HEK293 (cell line): ENCODE measurements at regions not wholly inside any gene's neighbourhood (a gene's known extent, or its start where the extent isn't known, plus 50 kb on each side); places are given as distances from the start of the nearest gene placed in this dataset.

Source experiments
- MEIS1 ChIP-seq: sonication (generic); formaldehyde crosslinking; IDR thresholded peaks from 2 replicates; pipeline ENCODE4 v1.8.1; 2022; ENCODE audit warnings: missing genetic modification reagents, mild to moderate bottlenecking, borderline replicate concordance
- OSR2 ChIP-seq: fragments of 450-650 bp; formaldehyde crosslinking; IDR thresholded peaks from 2 replicates; pipeline ENCODE4 v1.5.1; 2016; ENCODE audit warnings: missing biosample characterization, missing genetic modification characterization
- TCF7L2 ChIP-seq: IDR thresholded peaks from 2 replicates; pipeline ENCODE4 v1.6.1; 2011; ENCODE audit warnings: low read depth, mild to moderate bottlenecking, inconsistent platforms, low read length, moderate library complexity, borderline replicate concordance
- ZNF114 ChIP-seq: fragments of 450-650 bp; formaldehyde crosslinking; IDR thresholded peaks from 2 replicates; pipeline ENCODE4 v1.5.0; 2017; ENCODE audit warnings: missing biosample characterization, missing genetic modification characterization
- ZNF121 ChIP-seq: fragments of 450-650 bp; formaldehyde crosslinking; IDR thresholded peaks from 2 replicates; pipeline ENCODE4 v1.5.1; 2016; ENCODE audit warnings: missing biosample characterization, missing genetic modification characterization
- ZNF311 ChIP-seq: fragments of 450-650 bp; formaldehyde crosslinking; IDR thresholded peaks from 2 replicates; pipeline ENCODE4 v1.5.1; 2017; ENCODE audit warnings: missing biosample characterization, missing genetic modification characterization, borderline replicate concordance
- ZNF433 ChIP-seq: fragments of 450-650 bp; formaldehyde crosslinking; IDR thresholded peaks from 2 replicates; pipeline ENCODE4 v1.5.1; 2016; ENCODE audit warnings: missing biosample characterization, missing genetic modification characterization, low read depth
- ZNF555 ChIP-seq: fragments of 450-650 bp; formaldehyde crosslinking; conservative IDR thresholded peaks from 2 replicates; pipeline ENCODE4 v1.5.1; 2017; ENCODE audit warnings: missing biosample characterization, mild to moderate bottlenecking, missing genetic modification characterization, inconsistent platforms
- TF ChIP-seq, protein P1 (sequence below): sonication (generic); formaldehyde crosslinking; IDR thresholded peaks from 2 replicates; pipeline ENCODE4 v1.8.1; 2022; ENCODE audit warnings: mild to moderate bottlenecking, moderate library complexity, missing genetic modification reagents
- TF ChIP-seq, protein P2 (sequence below): fragments of 450-650 bp; formaldehyde crosslinking; IDR thresholded peaks from 2 replicates; pipeline ENCODE4 v1.5.1; 2016; ENCODE audit warnings: missing biosample characterization, missing genetic modification characterization

GRCh38 chr1:212196355-212196754 is 88.9 kb upstream of the PPP2R5A start:
- TF ChIP-seq, protein P1, sequence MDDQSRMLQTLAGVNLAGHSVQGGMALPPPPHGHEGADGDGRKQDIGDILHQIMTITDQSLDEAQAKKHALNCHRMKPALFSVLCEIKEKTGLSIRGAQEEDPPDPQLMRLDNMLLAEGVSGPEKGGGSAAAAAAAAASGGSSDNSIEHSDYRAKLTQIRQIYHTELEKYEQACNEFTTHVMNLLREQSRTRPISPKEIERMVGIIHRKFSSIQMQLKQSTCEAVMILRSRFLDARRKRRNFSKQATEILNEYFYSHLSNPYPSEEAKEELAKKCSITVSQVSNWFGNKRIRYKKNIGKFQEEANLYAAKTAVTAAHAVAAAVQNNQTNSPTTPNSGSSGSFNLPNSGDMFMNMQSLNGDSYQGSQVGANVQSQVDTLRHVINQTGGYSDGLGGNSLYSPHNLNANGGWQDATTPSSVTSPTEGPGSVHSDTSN (CRISPR knock-in tag) = no peak
- TF ChIP-seq MEIS1 (CRISPR knock-in tag) (no peak), ZNF433 (no peak), ZNF114 (tag by site-specific recombination) (no peak), ZNF555 (tag by site-specific recombination) (no peak), TCF7L2 (no peak), ZNF311 (tag by site-specific recombination) (no peak), OSR2 (tag by site-specific recombination) (no peak), ZNF121 (tag by site-specific recombination) (no peak)
- TF ChIP-seq, protein P2, sequence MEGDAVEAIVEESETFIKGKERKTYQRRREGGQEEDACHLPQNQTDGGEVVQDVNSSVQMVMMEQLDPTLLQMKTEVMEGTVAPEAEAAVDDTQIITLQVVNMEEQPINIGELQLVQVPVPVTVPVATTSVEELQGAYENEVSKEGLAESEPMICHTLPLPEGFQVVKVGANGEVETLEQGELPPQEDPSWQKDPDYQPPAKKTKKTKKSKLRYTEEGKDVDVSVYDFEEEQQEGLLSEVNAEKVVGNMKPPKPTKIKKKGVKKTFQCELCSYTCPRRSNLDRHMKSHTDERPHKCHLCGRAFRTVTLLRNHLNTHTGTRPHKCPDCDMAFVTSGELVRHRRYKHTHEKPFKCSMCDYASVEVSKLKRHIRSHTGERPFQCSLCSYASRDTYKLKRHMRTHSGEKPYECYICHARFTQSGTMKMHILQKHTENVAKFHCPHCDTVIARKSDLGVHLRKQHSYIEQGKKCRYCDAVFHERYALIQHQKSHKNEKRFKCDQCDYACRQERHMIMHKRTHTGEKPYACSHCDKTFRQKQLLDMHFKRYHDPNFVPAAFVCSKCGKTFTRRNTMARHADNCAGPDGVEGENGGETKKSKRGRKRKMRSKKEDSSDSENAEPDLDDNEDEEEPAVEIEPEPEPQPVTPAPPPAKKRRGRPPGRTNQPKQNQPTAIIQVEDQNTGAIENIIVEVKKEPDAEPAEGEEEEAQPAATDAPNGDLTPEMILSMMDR (tag by site-specific recombination) = no peak
